ENCODE measurements at regions not wholly inside any gene's neighbourhood (a gene's known extent, or its start where the extent isn't known, plus 50 kb on each side); places are given as distances from the start of the nearest gene placed in this dataset.

DNA sequence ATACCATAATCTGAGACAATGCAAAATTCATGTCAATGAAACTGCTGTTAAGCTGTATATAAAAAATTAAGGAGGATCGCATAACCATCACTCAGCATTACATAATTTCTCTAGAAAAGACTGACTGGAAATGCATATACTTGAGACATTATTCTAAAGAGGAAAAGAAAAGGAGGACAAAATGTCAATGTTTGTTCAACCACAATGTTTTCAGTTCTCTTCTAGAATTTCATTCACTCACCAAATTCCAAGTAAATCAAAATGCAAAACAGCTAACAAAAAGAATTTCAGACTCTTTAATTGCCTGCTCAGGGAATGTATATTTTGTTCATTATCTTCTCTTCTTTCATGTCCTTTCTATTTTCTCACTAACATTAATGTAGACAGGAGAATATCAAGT, 106.2 kb upstream of the CCDC28A start:
- TF ChIP-seq FOXP2 (optimal IDR thresholded peaks at IDR 0.05; ENCODE audit: borderline replicate concordance, extremely low read depth, extremely low read length, insufficient read depth) (no peak), TAF1 (IDR thresholded peaks at IDR 0.05; ENCODE audit: borderline replicate concordance, insufficient read depth, low read length) (no peak), SIN3A (IDR thresholded peaks at IDR 0.05; ENCODE audit: borderline replicate concordance, insufficient read depth, low read length) (no peak), POLR2AphosphoS5 (IDR thresholded peaks at IDR 0.05; ENCODE audit: low read depth, low read length) (no peak)
- TF ChIP-seq, protein P1, sequence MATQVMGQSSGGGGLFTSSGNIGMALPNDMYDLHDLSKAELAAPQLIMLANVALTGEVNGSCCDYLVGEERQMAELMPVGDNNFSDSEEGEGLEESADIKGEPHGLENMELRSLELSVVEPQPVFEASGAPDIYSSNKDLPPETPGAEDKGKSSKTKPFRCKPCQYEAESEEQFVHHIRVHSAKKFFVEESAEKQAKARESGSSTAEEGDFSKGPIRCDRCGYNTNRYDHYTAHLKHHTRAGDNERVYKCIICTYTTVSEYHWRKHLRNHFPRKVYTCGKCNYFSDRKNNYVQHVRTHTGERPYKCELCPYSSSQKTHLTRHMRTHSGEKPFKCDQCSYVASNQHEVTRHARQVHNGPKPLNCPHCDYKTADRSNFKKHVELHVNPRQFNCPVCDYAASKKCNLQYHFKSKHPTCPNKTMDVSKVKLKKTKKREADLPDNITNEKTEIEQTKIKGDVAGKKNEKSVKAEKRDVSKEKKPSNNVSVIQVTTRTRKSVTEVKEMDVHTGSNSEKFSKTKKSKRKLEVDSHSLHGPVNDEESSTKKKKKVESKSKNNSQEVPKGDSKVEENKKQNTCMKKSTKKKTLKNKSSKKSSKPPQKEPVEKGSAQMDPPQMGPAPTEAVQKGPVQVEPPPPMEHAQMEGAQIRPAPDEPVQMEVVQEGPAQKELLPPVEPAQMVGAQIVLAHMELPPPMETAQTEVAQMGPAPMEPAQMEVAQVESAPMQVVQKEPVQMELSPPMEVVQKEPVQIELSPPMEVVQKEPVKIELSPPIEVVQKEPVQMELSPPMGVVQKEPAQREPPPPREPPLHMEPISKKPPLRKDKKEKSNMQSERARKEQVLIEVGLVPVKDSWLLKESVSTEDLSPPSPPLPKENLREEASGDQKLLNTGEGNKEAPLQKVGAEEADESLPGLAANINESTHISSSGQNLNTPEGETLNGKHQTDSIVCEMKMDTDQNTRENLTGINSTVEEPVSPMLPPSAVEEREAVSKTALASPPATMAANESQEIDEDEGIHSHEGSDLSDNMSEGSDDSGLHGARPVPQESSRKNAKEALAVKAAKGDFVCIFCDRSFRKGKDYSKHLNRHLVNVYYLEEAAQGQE (IDR thresholded peaks at IDR 0.05; ENCODE audit: insufficient read depth in 1 of 2, low read depth in 2 of 2, low read length in 2 of 2) = no peak

- no peak for TF ChIP-seq POLR2AphosphoS5 (IDR thresholded peaks at IDR 0.05; ENCODE audit: low read depth, low read length)
- TF ChIP-seq FOXP2 (optimal IDR thresholded peaks at IDR 0.05; ENCODE audit: borderline replicate concordance, extremely low read depth, extremely low read length, insufficient read depth) = no peak
- TF ChIP-seq TAF1 (IDR thresholded peaks at IDR 0.05; ENCODE audit: borderline replicate concordance, insufficient read depth, low read length) = no peak
These were observed 102.2 kb upstream of the CCDC28A start for GRCh38 chr6:138671351-138671750.

DNA sequence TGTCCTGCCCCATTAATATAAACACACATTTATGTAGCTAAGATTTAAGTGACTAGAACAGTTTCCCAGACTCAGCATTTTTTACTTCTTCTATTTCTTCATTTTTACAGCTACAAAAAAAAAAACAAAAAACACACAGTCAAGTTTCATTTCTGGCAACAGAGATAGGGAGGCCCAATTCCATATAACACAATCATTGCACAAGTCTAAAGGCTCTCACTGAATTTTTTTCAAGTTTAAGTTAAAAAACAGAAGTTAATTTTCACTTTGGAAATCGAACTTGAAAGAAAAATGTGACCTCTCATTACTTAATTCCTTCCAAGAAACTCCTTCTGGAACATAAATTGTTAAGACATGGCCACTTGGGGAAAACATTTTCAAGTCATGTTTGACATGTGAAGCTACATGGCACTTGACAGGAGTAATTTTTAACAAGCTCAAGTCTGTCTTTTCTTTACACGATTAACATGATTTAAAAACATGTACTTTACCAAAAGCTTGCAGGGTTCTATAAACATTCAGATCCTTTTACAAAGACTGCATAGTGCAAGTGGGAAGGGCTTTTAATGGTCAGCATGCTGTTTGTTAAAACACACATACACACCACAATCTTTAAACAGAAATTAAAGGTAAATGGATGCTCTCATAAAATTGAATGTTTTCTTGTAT, 100.1 kb upstream of the CCDC28A start:
- TF ChIP-seq FOXP2 (optimal IDR thresholded peaks at IDR 0.05; ENCODE audit: borderline replicate concordance, extremely low read depth, extremely low read length, insufficient read depth) = no peak
- TF ChIP-seq TAF1 (IDR thresholded peaks at IDR 0.05; ENCODE audit: borderline replicate concordance, insufficient read depth, low read length) = no peak
- TF ChIP-seq SIN3A (IDR thresholded peaks at IDR 0.05; ENCODE audit: borderline replicate concordance, insufficient read depth, low read length) = no peak
- TF ChIP-seq, protein P1 (IDR thresholded peaks at IDR 0.05; ENCODE audit: insufficient read depth in 1 of 2, low read depth in 2 of 2, low read length in 2 of 2) = no peak
- no peak for TF ChIP-seq POLR2AphosphoS5 (IDR thresholded peaks at IDR 0.05; ENCODE audit: low read depth, low read length)

DNA sequence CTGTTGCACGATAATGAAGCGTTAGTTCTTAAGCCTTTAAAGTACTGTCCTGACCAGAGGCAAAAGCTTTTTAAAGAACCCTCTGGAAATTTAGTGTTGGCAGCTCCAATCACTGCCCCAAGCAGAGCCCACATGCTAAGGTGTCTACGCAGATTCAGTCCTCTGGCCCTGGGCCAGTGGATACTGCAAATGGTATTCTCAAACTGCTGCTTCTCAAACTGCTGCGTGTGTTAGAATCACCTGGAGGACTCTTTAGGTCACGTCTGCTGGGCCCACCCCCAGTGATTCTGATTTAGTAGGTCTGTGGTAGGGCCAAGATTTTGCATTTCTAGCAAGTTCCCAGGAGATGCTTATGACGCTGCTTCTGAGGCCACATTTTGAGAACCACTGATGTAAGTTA, 96.0 kb upstream of the CCDC28A start:
- no peak for TF ChIP-seq SIN3A (IDR thresholded peaks at IDR 0.05; ENCODE audit: borderline replicate concordance, insufficient read depth, low read length)

- TF ChIP-seq POLR2AphosphoS5 (IDR thresholded peaks at IDR 0.05; ENCODE audit: low read depth, low read length) (no peak), FOXP2 (optimal IDR thresholded peaks at IDR 0.05; ENCODE audit: borderline replicate concordance, extremely low read depth, extremely low read length, insufficient read depth) (no peak)
- TF ChIP-seq, protein P1 (IDR thresholded peaks at IDR 0.05; ENCODE audit: insufficient read depth in 1 of 2, low read depth in 2 of 2, low read length in 2 of 2) = no peak
These were observed 95.4 kb upstream of the CCDC28A start for GRCh38 chr6:138678168-138678567.

- TF ChIP-seq, protein P1 (IDR thresholded peaks at IDR 0.05; ENCODE audit: insufficient read depth in 1 of 2, low read depth in 2 of 2, low read length in 2 of 2) = no peak
- no peak for TF ChIP-seq FOXP2 (optimal IDR thresholded peaks at IDR 0.05; ENCODE audit: borderline replicate concordance, extremely low read depth, extremely low read length, insufficient read depth)
- no peak for TF ChIP-seq SIN3A (IDR thresholded peaks at IDR 0.05; ENCODE audit: borderline replicate concordance, insufficient read depth, low read length)
- no peak for TF ChIP-seq TAF1 (IDR thresholded peaks at IDR 0.05; ENCODE audit: borderline replicate concordance, insufficient read depth, low read length)
- TF ChIP-seq POLR2AphosphoS5 (IDR thresholded peaks at IDR 0.05; ENCODE audit: low read depth, low read length) = no peak
These were observed 93.5 kb upstream of the CCDC28A start for GRCh38 chr6:138680085-138680484.

Measured in PFSK-1 (cell line).